ENCODE measurements at regions not wholly inside any gene's neighbourhood (a gene's known extent, or its start where the extent isn't known, plus 50 kb on each side); places are given as distances from the start of the nearest gene placed in this dataset.
"Not testable (repeated sequence)": the region's sequence is repeated elsewhere in the genome, so short reads cannot be mapped to it uniquely, and the experiment has no call there.

GRCh38 chr10:8305876-8306652 lies 251.6 kb downstream of the GATA3 start:
- in situ Hi-C loops (cut with HindIII; ENCODE audit: low sequenced_read_pairs): no loop called here

GRCh38 chr10:8306685-8307364 lies 252.3 kb downstream of the GATA3 start:
- in situ Hi-C loops (cut with HindIII; ENCODE audit: low sequenced_read_pairs): no loop called here

- in situ Hi-C loops (cut with HindIII; ENCODE audit: low sequenced_read_pairs): no loop called here
Measured at GRCh38 chr10:8310930-8311329, 256.4 kb downstream of the GATA3 start.

GRCh38 chr10:8311526-8312070 lies 257.1 kb downstream of the GATA3 start:
- in situ Hi-C loops (cut with HindIII; ENCODE audit: low sequenced_read_pairs): no loop called here

GRCh38 chr10:8312079-8312478 lies 257.6 kb downstream of the GATA3 start:
- in situ Hi-C loops (cut with HindIII; ENCODE audit: low sequenced_read_pairs): no loop called here

- in situ Hi-C loops (cut with HindIII; ENCODE audit: low sequenced_read_pairs): no loop called here
Measured at GRCh38 chr10:8312781-8313180, 258.3 kb downstream of the GATA3 start.

- in situ Hi-C loops (cut with HindIII; ENCODE audit: low sequenced_read_pairs): no loop called here
Measured at GRCh38 chr10:8314486-8314885, 260.0 kb downstream of the GATA3 start.

- in situ Hi-C loops (cut with HindIII; ENCODE audit: low sequenced_read_pairs): no loop called here
Measured at GRCh38 chr10:8315619-8316021, 261.1 kb downstream of the GATA3 start.

- in situ Hi-C loops (cut with HindIII; ENCODE audit: low sequenced_read_pairs): no loop called here
Measured at GRCh38 chr10:8316284-8316683, 261.8 kb downstream of the GATA3 start.

- in situ Hi-C loops (cut with HindIII; ENCODE audit: low sequenced_read_pairs): not testable (repeated sequence)
Measured at GRCh38 chr10:8318429-8318828, 263.9 kb downstream of the GATA3 start.

GRCh38 chr10:8318956-8319355 lies 264.5 kb downstream of the GATA3 start:
- in situ Hi-C loops (cut with HindIII; ENCODE audit: low sequenced_read_pairs): no loop called here

GRCh38 chr10:8319704-8320103 lies 265.2 kb downstream of the GATA3 start:
- in situ Hi-C loops (cut with HindIII; ENCODE audit: low sequenced_read_pairs): no loop called here

- in situ Hi-C loops (cut with HindIII; ENCODE audit: low sequenced_read_pairs): no loop called here
Measured at GRCh38 chr10:8321990-8322389, 267.5 kb downstream of the GATA3 start.

GRCh38 chr10:8323428-8324054 lies 269.1 kb downstream of the GATA3 start:
- in situ Hi-C loops (cut with HindIII; ENCODE audit: low sequenced_read_pairs): no loop called here

GRCh38 chr10:8325024-8325980 lies 270.8 kb downstream of the GATA3 start:
- in situ Hi-C loops (cut with HindIII; ENCODE audit: low sequenced_read_pairs): no loop called here

GRCh38 chr10:8326396-8327139 lies 272.1 kb downstream of the GATA3 start:
- in situ Hi-C loops (cut with HindIII; ENCODE audit: low sequenced_read_pairs): no loop called here

- in situ Hi-C loops (cut with HindIII; ENCODE audit: low sequenced_read_pairs): no loop called here
Measured at GRCh38 chr10:8327140-8327423, 272.6 kb downstream of the GATA3 start.

GRCh38 chr10:8331387-8331786 lies 276.9 kb downstream of the GATA3 start:
- in situ Hi-C loops (cut with HindIII; ENCODE audit: low sequenced_read_pairs): no loop called here

GRCh38 chr10:8331896-8332729 lies 277.6 kb downstream of the GATA3 start:
- in situ Hi-C loops (cut with HindIII; ENCODE audit: low sequenced_read_pairs): no loop called here
